ENCODE measurements at regions not wholly inside any gene's neighbourhood (a gene's known extent, or its start where the extent isn't known, plus 50 kb on each side); places are given as distances from the start of the nearest gene placed in this dataset.

- Histone ChIP-seq H3K27ac (ENCODE audit: low read length) (no peak overlapping the region), H3K27me3 (ENCODE audit: control insufficient read depth, insufficient read depth, low read length) (no peaks in the 10 kb centered on the region), H3K9me3 (ENCODE audit: control insufficient read depth, low read depth, low read length) (peaks cover 3% of the 10 kb centered on the region), H3K4me1 (ENCODE audit: control insufficient read depth, insufficient read depth, low read length) (no peaks in the 10 kb centered on the region), H3K4me3 (ENCODE audit: low read length) (no peak overlapping the region), H3K36me3 (ENCODE audit: control insufficient read depth, insufficient read depth, low read length) (no peaks in the 10 kb centered on the region)
- 56% methylated on average over 2 of the region's 4 CpGs for WGBS (ENCODE audit: insufficient coverage, low lambda C conversion rate)
- DNase-seq = no peak
Observed at GRCh38 chr4:189815404-189816192, 125.1 kb upstream of the FRG1 start.

- no peaks in the 10 kb centered on the region for H3K9me3 ChIP-seq (ENCODE audit: control insufficient read depth, low read depth, low read length)
- no CpG with 5 or more reads among the region's 3 CpGs for WGBS (ENCODE audit: insufficient coverage, low lambda C conversion rate)
- no peak for DNase-seq
Observed at GRCh38 chr4:189822326-189822725, 118.3 kb upstream of the FRG1 start.

GRCh38 chr4:189823591-189823990 is 117.1 kb upstream of the FRG1 start:
- H3K27ac ChIP-seq (ENCODE audit: low read length) = no peak overlapping the region
- H3K27me3 ChIP-seq (ENCODE audit: control insufficient read depth, insufficient read depth, low read length) = no peaks in the 10 kb centered on the region
- H3K9me3 ChIP-seq (ENCODE audit: control insufficient read depth, low read depth, low read length) = no peaks in the 10 kb centered on the region
- DNase-seq = no peak
- WGBS (ENCODE audit: insufficient coverage, low lambda C conversion rate) = 100% methylated on average over 2 of the region's 3 CpGs
- H3K4me3 ChIP-seq (ENCODE audit: low read length) = no peak overlapping the region
- no peaks in the 10 kb centered on the region for H3K4me1 ChIP-seq (ENCODE audit: control insufficient read depth, insufficient read depth, low read length)
- no peaks in the 10 kb centered on the region for H3K36me3 ChIP-seq (ENCODE audit: control insufficient read depth, insufficient read depth, low read length)

More at GRCh38 chr4:189822326-189822725, 118.3 kb upstream of the FRG1 start:
- Histone ChIP-seq H3K27me3 (ENCODE audit: control insufficient read depth, insufficient read depth, low read length) (no peaks in the 10 kb centered on the region), H3K4me3 (ENCODE audit: low read length) (no peak overlapping the region), H3K4me1 (ENCODE audit: control insufficient read depth, insufficient read depth, low read length) (no peaks in the 10 kb centered on the region), H3K36me3 (ENCODE audit: control insufficient read depth, insufficient read depth, low read length) (no peaks in the 10 kb centered on the region), H3K27ac (ENCODE audit: low read length) (no peak overlapping the region)

- DNase-seq = no peak
- Histone ChIP-seq H3K36me3 (ENCODE audit: control insufficient read depth, insufficient read depth, low read length) (no peaks in the 10 kb centered on the region), H3K9me3 (ENCODE audit: control insufficient read depth, low read depth, low read length) (no peaks in the 10 kb centered on the region), H3K4me1 (ENCODE audit: control insufficient read depth, insufficient read depth, low read length) (no peaks in the 10 kb centered on the region), H3K27me3 (ENCODE audit: control insufficient read depth, insufficient read depth, low read length) (no peaks in the 10 kb centered on the region), H3K27ac (ENCODE audit: low read length) (no peak overlapping the region), H3K4me3 (ENCODE audit: low read length) (no peak overlapping the region)
- WGBS (ENCODE audit: insufficient coverage, low lambda C conversion rate) = 60% methylated on average over 1 of the region's 4 CpGs
Observed at GRCh38 chr4:189825466-189825865, 115.2 kb upstream of the FRG1 start.

GRCh38 chr4:189826657-189827056 is 114.0 kb upstream of the FRG1 start:
- no peak for DNase-seq
- Histone ChIP-seq H3K27ac (ENCODE audit: low read length) (no peak overlapping the region), H3K36me3 (ENCODE audit: control insufficient read depth, insufficient read depth, low read length) (no peaks in the 10 kb centered on the region), H3K4me3 (ENCODE audit: low read length) (no peak overlapping the region), H3K4me1 (ENCODE audit: control insufficient read depth, insufficient read depth, low read length) (no peaks in the 10 kb centered on the region), H3K27me3 (ENCODE audit: control insufficient read depth, insufficient read depth, low read length) (no peaks in the 10 kb centered on the region), H3K9me3 (ENCODE audit: control insufficient read depth, low read depth, low read length) (no peaks in the 10 kb centered on the region)
- WGBS (ENCODE audit: insufficient coverage, low lambda C conversion rate) = 82% methylated on average over 2 of the region's 4 CpGs

GRCh38 chr4:189828081-189828697 is 112.5 kb upstream of the FRG1 start:
- H3K27ac ChIP-seq (ENCODE audit: low read length) = no peak overlapping the region
- H3K9me3 ChIP-seq (ENCODE audit: control insufficient read depth, low read depth, low read length) = no peaks in the 10 kb centered on the region
- no CpG with 5 or more reads among the region's 7 CpGs for WGBS (ENCODE audit: insufficient coverage, low lambda C conversion rate)
- no peak for DNase-seq
- no peaks in the 10 kb centered on the region for H3K27me3 ChIP-seq (ENCODE audit: control insufficient read depth, insufficient read depth, low read length)
- H3K4me3 ChIP-seq (ENCODE audit: low read length) = no peak overlapping the region
- H3K4me1 ChIP-seq (ENCODE audit: control insufficient read depth, insufficient read depth, low read length) = no peaks in the 10 kb centered on the region
- H3K36me3 ChIP-seq (ENCODE audit: control insufficient read depth, insufficient read depth, low read length) = no peaks in the 10 kb centered on the region

- no peak for DNase-seq
- Histone ChIP-seq H3K36me3 (ENCODE audit: control insufficient read depth, insufficient read depth, low read length) (no peaks in the 10 kb centered on the region), H3K27ac (ENCODE audit: low read length) (no peak overlapping the region), H3K4me3 (ENCODE audit: low read length) (no peak overlapping the region), H3K4me1 (ENCODE audit: control insufficient read depth, insufficient read depth, low read length) (no peaks in the 10 kb centered on the region), H3K9me3 (ENCODE audit: control insufficient read depth, low read depth, low read length) (peaks cover 7% of the 10 kb centered on the region), H3K27me3 (ENCODE audit: control insufficient read depth, insufficient read depth, low read length) (no peaks in the 10 kb centered on the region)
- 92% methylated on average over 3 of the region's 6 CpGs for WGBS (ENCODE audit: insufficient coverage, low lambda C conversion rate)
Observed at GRCh38 chr4:189832528-189832927, 108.1 kb upstream of the FRG1 start.

GRCh38 chr4:189834616-189835015 is 106.1 kb upstream of the FRG1 start:
- H3K27me3 ChIP-seq (ENCODE audit: control insufficient read depth, insufficient read depth, low read length) = no peaks in the 10 kb centered on the region
- peaks cover 7% of the 10 kb centered on the region for H3K9me3 ChIP-seq (ENCODE audit: control insufficient read depth, low read depth, low read length)
- no peak overlapping the region for H3K27ac ChIP-seq (ENCODE audit: low read length)
- H3K36me3 ChIP-seq (ENCODE audit: control insufficient read depth, insufficient read depth, low read length) = no peaks in the 10 kb centered on the region
- no peak for DNase-seq
- no peak overlapping the region for H3K4me3 ChIP-seq (ENCODE audit: low read length)
- WGBS (ENCODE audit: insufficient coverage, low lambda C conversion rate) = no CpG with 5 or more reads among the region's 4 CpGs
- H3K4me1 ChIP-seq (ENCODE audit: control insufficient read depth, insufficient read depth, low read length) = no peaks in the 10 kb centered on the region

- Histone ChIP-seq H3K9me3 (ENCODE audit: control insufficient read depth, low read depth, low read length) (peaks cover 7% of the 10 kb centered on the region), H3K4me1 (ENCODE audit: control insufficient read depth, insufficient read depth, low read length) (no peaks in the 10 kb centered on the region), H3K27ac (ENCODE audit: low read length) (no peak overlapping the region), H3K36me3 (ENCODE audit: control insufficient read depth, insufficient read depth, low read length) (no peaks in the 10 kb centered on the region), H3K4me3 (ENCODE audit: low read length) (no peak overlapping the region), H3K27me3 (ENCODE audit: control insufficient read depth, insufficient read depth, low read length) (no peaks in the 10 kb centered on the region)
- DNase-seq = no peak
- WGBS (ENCODE audit: insufficient coverage, low lambda C conversion rate) = no CpG with 5 or more reads among the region's 1 CpG
Observed at GRCh38 chr4:189835505-189835904, 105.2 kb upstream of the FRG1 start.

GRCh38 chr4:189837471-189837870 is 103.2 kb upstream of the FRG1 start:
- Histone ChIP-seq H3K4me1 (ENCODE audit: control insufficient read depth, insufficient read depth, low read length) (no peaks in the 10 kb centered on the region), H3K27ac (ENCODE audit: low read length) (no peak overlapping the region), H3K9me3 (ENCODE audit: control insufficient read depth, low read depth, low read length) (peaks cover 7% of the 10 kb centered on the region), H3K27me3 (ENCODE audit: control insufficient read depth, insufficient read depth, low read length) (no peaks in the 10 kb centered on the region), H3K4me3 (ENCODE audit: low read length) (no peak overlapping the region), H3K36me3 (ENCODE audit: control insufficient read depth, insufficient read depth, low read length) (no peaks in the 10 kb centered on the region)
- WGBS (ENCODE audit: insufficient coverage, low lambda C conversion rate) = 72% methylated on average over 3 of the region's 5 CpGs
- no peak for DNase-seq
